Cerebellar cortex (tissue), 1 donor: ENCODE measurements at regions not wholly inside any gene's neighbourhood (a gene's known extent, or its start where the extent isn't known, plus 50 kb on each side); places are given as distances from the start of the nearest gene placed in this dataset.

Source experiments
- DNase-seq: peaks from one replicate; pipeline ENCODE4 v3.0.0-alpha.2; 2015; ENCODE audit warnings: low spot score

GRCh38 chr14:97267509-97267908, 470.3 kb downstream of the VRK1 start:
- DNase-seq = no peak

GRCh38 chr14:97268097-97268496, 470.9 kb downstream of the VRK1 start:
- DNase-seq = no peak

GRCh38 chr14:97270308-97270707, 473.1 kb downstream of the VRK1 start:
- no peak for DNase-seq

- DNase-seq = no peak
Observed at GRCh38 chr14:97271451-97271960, 474.3 kb downstream of the VRK1 start.

DNA sequence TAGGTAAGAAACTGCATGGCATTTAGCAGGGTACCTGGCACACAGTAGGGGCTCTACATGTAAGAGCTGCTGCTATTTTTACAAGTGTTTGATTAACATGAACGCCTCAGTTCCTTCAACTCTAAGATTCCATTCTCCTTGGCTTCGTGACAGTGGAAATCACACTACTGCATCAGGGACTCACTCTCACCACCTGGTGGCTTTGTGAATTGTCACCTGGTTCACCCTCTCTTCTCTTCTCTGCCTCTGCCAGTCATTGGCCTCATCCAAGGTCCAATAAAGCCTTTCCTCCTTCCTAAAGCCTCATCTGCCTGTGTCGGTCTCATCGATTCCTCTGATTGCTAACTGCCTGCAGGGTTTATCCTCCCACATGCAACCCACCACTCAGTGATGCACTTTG, 476.4 kb downstream of the VRK1 start:
- no peak for DNase-seq

DNA sequence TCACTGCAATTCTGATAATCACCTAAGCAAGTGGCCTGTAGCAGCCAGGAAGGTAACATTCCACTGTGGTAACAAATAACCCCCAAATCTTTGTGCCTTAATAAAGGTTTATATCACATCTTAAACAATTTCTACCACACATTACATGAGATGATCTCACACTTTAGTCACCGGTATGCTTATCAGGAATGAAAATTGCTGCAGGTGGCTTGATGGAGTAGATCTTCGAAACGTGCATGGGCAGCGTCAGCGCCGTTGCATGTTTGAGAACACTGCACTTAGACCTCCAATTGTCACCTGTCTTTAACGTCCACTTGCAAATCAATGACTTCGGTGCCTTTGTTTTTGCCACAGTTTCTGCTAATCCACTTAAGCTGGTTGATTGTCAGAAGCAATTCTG, 477.4 kb downstream of the VRK1 start:
- DNase-seq = no peak

GRCh38 chr14:97275276-97275675, 478.1 kb downstream of the VRK1 start:
- DNase-seq = no peak

DNA sequence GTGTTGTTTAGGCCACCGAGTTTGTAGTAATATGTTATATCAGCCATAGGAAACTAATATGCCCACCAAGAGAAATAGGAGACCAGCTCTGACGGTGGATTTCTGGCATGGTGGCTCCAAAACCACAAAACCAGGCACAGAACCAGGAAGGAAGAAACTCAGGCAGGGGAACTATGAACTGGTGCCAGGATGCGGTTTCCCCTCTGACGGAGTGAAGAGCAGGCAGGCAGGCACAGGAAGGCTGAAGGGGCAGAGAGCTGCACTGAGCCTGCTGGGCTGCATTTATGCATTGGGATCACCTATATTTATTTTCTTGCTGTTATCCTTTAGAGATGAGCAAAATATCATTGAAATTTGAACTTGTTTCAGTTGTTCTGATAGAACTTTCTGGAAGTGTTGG, 479.4 kb downstream of the VRK1 start:
- no peak for DNase-seq

DNA sequence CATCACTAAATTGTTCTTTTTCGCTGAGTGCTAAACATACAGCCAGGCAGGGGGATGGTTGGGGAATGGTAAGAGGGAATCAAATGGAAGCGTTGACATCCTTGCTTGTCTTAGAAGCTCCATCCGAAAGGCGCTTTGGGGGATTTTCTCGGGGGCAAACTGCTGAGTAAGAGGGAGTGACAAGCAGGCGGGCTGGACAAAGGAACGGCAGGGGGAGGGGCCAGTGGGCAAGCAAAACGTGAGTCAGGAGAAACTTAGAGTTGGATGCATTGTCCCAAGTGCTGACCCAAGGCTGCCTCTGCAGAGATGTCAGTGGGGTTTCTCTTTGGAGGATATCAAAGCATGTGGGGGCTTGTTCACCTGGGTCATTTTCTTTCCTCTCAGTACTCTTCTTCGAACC, 480.5 kb downstream of the VRK1 start:
- DNase-seq = no peak

GRCh38 chr14:97280526-97280925, 483.3 kb downstream of the VRK1 start:
- no peak for DNase-seq

GRCh38 chr14:97281741-97282140, 484.6 kb downstream of the VRK1 start:
- DNase-seq = no peak

DNA sequence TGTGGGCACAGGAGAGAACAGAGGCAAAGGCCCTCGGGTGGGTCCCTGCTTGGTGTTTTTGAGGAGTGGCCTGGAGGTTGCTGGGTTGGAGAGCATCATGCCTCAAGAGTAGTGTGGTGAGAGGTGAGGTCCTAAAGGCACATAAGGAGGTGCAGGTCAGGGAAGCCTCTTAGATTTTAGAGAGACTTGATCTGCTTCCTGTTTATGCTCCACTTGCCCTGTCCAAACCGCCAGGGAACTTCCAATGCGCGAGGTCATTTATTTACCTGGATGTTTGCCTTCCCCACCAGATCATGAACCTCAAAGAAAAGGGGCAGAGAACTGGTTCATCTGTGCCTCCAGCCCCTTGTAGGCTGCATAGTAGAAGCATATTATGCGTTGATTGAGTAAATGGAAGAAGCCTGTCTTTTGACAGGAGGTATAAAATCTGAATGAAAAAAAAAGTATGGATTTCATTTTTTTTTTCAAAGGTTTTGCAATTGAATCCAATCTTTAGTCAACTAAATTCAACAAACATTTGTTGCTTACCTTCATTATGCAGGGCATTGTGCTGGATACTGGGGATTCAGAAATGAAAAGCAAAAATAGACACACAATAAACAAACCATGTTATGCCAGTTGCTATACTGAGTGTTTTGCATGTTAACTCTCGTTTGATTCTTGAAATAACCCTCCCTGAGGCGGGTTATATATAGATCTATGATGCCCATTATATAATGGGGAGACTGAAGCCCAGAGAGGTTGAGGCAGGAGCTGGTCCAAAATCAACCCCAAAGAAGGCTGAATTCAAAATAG, 485.2 kb downstream of the VRK1 start:
- no peak for DNase-seq

DNA sequence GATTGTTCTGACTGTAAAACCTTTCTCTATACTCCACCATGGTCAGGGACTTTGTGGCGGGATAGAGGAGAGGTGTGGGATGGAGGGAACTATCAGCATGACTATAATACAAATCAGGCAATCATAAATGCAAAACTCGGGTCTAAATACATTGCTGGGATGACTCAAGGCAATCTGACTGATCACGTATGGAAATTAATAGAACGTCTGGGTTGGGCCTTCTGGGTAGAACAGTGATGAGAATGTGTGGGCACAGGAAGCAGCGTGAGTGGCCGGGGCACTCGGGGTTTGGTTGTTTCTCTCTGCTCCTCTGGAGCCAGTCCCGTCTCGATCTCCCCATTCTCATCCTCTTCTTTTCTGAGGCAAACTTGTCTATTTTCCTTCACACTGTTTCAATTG, 485.8 kb downstream of the VRK1 start:
- DNase-seq = no peak

- no peak for DNase-seq
Observed at GRCh38 chr14:97283426-97283825, 486.2 kb downstream of the VRK1 start.

DNA sequence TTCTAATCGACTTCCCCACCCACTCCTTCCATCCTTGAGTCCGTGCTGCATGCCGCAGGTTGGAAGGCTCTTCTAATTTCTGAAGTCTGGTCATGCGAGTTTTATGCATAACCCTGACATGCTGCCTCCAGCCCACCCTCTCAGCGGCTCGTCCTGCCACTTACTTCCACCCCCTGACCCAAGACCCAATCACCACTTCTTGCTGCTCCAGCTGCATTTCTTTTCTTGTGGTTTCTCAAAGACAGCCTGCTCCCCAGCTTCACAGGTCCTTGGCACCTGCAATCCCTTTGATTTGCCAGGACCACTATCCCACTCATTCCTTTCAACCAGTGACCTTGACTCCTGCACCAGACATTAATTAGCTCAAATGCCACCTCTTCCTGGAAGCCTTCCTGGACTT, 486.7 kb downstream of the VRK1 start:
- no peak for DNase-seq

GRCh38 chr14:97287956-97288355, 490.8 kb downstream of the VRK1 start:
- DNase-seq = no peak

GRCh38 chr14:97290065-97290464, 492.9 kb downstream of the VRK1 start:
- no peak for DNase-seq

DNA sequence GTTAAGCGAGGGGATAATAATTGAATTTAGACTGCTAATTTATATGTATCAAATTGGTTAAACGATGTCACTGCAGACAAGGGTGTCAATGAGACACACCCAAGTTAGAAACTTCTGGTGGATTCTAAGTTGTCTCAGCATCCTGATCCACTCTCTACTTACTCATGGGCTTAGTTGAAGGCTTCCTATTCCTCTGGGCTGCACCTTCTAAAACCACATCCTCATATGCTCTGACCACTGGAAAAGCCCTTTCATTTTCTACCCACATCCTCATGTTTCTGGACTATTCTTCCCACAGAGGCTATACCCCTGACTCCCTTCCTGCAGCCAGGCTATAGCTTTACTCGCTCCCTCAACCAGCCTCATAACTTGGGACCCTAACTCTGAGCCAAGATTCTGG, 493.8 kb downstream of the VRK1 start:
- no peak for DNase-seq

DNA sequence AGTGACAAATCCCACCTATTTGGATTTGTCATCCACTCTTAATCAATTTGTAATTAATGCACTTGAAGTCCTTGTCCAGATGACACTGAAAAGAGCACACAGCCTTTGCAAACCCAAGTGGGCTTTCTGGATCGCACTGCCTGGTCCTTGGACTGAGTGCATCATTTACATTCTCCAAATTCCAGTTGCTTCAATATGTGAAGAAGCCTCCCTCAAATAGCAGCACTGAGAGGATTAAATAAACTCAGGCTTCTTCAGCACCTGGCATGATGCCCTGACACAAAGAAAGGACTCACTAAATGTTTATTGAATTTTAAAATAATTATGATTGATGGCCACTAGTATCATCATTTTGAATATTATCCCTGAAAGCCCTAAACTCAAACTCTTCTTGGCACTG, 496.5 kb downstream of the VRK1 start:
- no peak for DNase-seq

DNA sequence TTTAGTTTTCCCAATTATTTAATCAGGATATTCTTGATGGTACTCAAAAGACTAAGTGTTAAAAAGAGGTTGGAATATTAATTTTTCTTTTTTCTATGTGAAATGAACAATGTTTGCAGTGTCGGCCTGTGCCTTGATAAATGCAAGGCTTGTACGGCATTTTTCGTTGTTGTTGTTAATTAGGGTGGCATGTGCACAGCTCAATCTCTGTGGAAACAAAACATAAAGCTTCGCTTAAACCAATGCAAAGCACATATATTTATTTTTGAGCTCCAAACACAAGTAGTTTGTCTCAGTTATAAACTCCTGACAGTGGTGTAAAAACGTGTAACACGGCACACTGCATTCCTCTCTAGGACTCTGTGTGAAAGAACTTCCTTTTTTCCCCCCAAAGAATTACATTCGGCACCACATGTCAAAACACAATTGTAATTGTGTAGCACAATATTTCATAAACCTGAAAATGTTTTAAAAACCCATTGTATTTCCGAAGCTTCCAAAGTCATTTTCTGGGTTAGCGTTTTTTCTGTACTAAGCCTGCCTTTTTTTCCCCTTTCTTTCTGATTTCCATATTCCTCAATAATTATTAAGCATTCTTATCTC, 498.0 kb downstream of the VRK1 start:
- no peak for DNase-seq

- no peak for DNase-seq
Observed at GRCh38 chr14:97296176-97296575, 499.0 kb downstream of the VRK1 start.

DNA sequence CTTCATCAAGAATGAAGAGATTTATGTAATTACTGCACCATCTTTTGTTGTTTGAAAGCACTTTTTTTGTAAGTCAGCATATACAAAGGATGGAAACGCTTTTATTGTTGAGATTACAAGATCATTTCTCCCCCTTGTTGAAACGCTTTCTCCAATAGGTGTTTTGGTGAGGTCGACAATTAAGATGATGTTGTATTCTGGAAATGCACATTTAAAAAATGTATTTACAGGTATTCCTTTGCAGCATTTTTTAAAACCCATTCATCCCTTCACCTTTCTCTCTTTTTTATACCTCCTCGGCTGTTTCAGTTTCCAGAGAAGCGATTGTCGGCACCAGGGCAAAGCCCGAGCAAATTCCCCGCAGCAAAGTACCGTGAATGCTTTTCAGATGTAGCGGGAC, 499.9 kb downstream of the VRK1 start:
- no peak for DNase-seq

- no peak for DNase-seq
Observed at GRCh38 chr14:97298331-97298730, 501.1 kb downstream of the VRK1 start.

DNA sequence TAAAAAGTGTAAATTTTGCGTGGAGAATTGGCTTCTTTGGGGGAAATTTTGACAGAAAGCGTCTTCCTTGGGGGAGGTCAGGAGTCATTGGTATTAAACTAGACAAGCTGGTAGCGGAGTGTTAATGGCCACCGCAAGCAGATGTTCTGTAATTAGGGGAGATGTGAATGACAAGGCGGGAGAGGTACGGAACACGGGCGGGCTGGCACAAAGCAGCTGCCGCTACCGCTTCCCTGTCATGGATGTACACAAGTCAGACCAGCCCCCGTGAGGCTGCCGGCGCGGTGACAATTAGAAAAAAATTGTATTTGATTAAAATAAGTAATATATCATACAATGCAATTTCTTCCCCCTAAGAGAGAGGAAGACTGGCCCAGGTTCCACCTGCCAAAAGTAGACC, 501.6 kb downstream of the VRK1 start:
- DNase-seq = no peak
